NCI-H128 (cell line): ENCODE measurements at regions not wholly inside any gene's neighbourhood (a gene's known extent, or its start where the extent isn't known, plus 50 kb on each side); places are given as distances from the start of the nearest gene placed in this dataset.
"Not testable (repeated sequence)": the region's sequence is repeated elsewhere in the genome, so short reads cannot be mapped to it uniquely, and the experiment has no call there.

Experiments used
- DNase-seq: peaks from one replicate; lab custom pipeline; 2025; ENCODE audit not compliant: unreplicated experiment; lab: John Stamatoyannopoulos, UW

- DNase-seq = no peak
These were observed 51.3 kb upstream of the BOD1 start for GRCh38 chr5:173667702-173668101.

GRCh38 chr5:173668245-173668800, 51.9 kb upstream of the BOD1 start:
- DNase-seq = no peak

GRCh38 chr5:173668910-173669309, 52.5 kb upstream of the BOD1 start:
- DNase-seq = no peak

- no peak for DNase-seq
These were observed 53.0 kb upstream of the BOD1 start for GRCh38 chr5:173669483-173669882.

- no peak for DNase-seq
These were observed 53.7 kb upstream of the BOD1 start for GRCh38 chr5:173670130-173670651.

- DNase-seq = no peak
These were observed 54.3 kb upstream of the BOD1 start for GRCh38 chr5:173670791-173671120.

GRCh38 chr5:173671121-173671949, 54.9 kb upstream of the BOD1 start:
- no peak for DNase-seq

GRCh38 chr5:173672166-173672565, 55.7 kb upstream of the BOD1 start:
- no peak for DNase-seq

- DNase-seq = no peak
These were observed 56.4 kb upstream of the BOD1 start for GRCh38 chr5:173672891-173673290.

GRCh38 chr5:173673295-173674101, 57.0 kb upstream of the BOD1 start:
- no peak for DNase-seq

- DNase-seq = no peak
These were observed 59.0 kb upstream of the BOD1 start for GRCh38 chr5:173675287-173675996.

- no peak for DNase-seq
These were observed 59.9 kb upstream of the BOD1 start for GRCh38 chr5:173676375-173676774.

- no peak for DNase-seq
These were observed 60.7 kb upstream of the BOD1 start for GRCh38 chr5:173677125-173677672.

GRCh38 chr5:173679909-173680630, 63.6 kb upstream of the BOD1 start:
- DNase-seq = no peak

GRCh38 chr5:173680660-173681242, 64.3 kb upstream of the BOD1 start:
- no peak for DNase-seq

GRCh38 chr5:173682313-173682712, 65.9 kb upstream of the BOD1 start:
- DNase-seq = no peak

GRCh38 chr5:173684535-173684934, 68.1 kb upstream of the BOD1 start:
- DNase-seq = not testable (repeated sequence)

- no peak for DNase-seq
These were observed 70.5 kb upstream of the BOD1 start for GRCh38 chr5:173686950-173687349.

GRCh38 chr5:173688703-173689102, 72.3 kb upstream of the BOD1 start:
- DNase-seq = no peak

- DNase-seq = no peak
These were observed 72.8 kb upstream of the BOD1 start for GRCh38 chr5:173689171-173689736.
